Inflammatory macrophage (primary cell): ENCODE measurements at regions not wholly inside any gene's neighbourhood (a gene's known extent, or its start where the extent isn't known, plus 50 kb on each side); places are given as distances from the start of the nearest gene placed in this dataset.

ENCODE experiments used
- DNase-seq, 2 donors: peaks; one replicate each; pipeline ENCODE4 v3.0.0-alpha.2; 2020 to 2022

GRCh38 chr12:87150969-87151662 lies 878.1 kb downstream of the C12orf50 start:
- DNase-seq = no peak

DNA sequence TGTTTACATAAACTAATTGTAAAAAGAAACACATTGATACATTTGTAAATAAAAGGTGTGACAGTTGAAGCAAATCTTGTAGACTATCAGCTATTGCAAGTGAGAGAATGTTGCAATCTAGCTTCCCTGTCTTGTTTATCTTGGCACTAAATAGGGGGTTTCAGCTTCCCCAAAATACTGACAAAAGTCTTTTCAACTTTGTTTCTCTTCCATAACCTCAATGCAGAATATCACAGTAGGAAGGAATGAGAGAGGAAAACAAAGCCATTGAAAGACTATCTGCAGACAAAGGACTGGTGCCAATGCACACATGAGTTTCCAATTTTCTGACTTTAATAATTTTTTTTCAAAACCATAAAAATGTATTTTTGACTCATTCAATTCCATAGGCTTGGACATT lies 886.2 kb upstream of the MGAT4C start:
- no peak for DNase-seq

GRCh38 chr12:87141091-87141490 lies 884.9 kb upstream of the MGAT4C start:
- no peak for DNase-seq

DNA sequence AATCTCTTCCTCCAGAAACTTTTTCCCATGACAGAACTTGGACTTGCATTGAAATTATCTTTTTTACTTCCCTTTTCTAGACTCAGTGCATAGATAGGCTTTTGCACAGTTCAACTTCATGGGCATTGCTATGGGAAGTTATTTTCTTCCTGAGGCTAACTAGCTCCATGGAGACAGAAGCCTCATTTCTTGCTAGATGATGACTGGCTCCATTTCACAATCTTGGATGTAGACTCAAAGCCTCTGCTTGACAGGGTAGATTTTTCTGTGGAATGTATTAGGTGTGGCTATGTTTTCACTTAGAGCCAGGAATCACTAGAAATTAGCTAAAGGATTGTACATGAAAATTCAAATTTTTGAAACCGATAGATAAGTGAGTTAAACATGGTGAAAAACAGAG lies 884.1 kb upstream of the MGAT4C start:
- DNase-seq = no peak

DNA sequence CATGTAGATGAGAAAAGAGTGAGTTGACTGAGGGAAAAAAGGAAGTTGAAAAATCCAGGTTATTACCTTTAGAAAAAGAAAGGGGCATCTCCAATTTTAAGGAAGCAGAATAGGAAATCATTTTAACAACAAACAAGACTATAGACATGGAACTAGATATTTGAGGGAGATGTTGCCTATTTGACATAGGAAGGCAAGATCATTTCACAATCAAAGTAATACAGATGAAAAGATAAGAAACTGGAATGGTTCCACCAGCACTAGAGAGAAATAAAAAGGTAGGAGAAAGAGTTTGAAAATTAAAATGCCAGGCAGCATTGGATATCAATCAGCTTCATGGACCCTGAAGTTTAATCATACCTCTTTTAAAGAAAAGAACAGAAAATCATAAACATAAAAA lies 881.0 kb upstream of the MGAT4C start:
- no peak for DNase-seq

GRCh38 chr12:87136330-87136976 lies 880.3 kb upstream of the MGAT4C start:
- DNase-seq = no peak

GRCh38 chr12:87127272-87127671 lies 871.1 kb upstream of the MGAT4C start:
- no peak for DNase-seq

DNA sequence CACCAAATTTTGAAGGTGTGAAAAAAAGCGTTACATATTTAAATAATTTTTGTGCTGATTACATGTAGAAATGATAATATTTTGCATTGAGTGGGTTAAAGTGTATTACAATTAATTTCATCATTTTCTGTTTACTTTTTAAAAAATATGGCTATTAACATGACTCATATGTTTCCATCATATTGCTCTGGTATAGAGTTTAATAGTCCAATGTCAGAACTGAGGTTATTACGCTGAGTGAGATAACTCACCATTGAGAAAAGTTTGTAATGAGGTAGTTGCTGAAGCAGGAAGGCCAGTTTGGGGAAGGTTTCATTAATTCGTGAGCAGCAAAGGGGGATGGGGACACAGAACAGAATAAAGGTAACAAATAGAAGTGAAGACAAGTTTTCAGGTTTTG lies 865.7 kb upstream of the MGAT4C start:
- DNase-seq = no peak

- DNase-seq = no peak
Measured at GRCh38 chr12:87120440-87120839, 864.2 kb upstream of the MGAT4C start.

DNA sequence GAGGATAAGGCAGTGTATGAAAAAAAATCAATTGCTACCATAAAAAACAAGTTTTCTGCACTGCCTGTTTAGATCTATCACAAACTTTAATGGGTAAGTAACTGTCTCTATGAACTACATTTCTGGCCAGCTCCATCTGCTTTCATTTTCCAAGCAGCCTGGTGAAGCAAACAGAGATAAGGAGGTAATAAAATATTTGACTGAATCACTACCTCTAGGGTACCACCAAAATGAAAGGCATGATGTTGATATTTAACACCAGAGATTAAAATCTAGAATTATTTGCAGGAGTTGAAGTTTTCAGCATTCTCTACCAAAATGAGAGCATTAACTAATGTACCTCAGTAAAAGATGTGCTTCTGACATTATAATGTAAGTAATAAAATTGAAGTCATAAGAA lies 863.5 kb upstream of the MGAT4C start:
- DNase-seq = no peak

- DNase-seq = no peak
Measured at GRCh38 chr12:87117526-87117925, 861.3 kb upstream of the MGAT4C start.

DNA sequence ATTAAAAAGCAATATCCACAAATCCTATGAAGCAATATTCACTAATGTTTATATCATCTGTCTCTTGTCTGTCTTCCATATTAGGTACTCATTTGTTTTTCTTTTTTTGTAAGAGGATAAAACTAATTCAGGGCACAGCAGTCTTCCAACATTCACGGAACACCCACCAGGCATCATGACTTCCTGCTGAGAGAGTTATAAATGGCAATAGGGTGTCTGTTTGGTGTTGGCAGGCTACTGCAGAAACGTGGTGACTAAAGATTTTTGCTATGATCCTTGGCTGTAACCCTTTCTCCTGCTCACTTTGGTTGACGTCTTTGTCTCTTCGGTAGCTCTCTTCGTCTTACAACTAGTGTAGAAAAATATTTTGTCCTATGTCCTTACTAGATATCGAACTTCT lies 860.6 kb upstream of the MGAT4C start:
- no peak for DNase-seq

GRCh38 chr12:87112571-87113345 lies 856.6 kb upstream of the MGAT4C start:
- no peak for DNase-seq

DNA sequence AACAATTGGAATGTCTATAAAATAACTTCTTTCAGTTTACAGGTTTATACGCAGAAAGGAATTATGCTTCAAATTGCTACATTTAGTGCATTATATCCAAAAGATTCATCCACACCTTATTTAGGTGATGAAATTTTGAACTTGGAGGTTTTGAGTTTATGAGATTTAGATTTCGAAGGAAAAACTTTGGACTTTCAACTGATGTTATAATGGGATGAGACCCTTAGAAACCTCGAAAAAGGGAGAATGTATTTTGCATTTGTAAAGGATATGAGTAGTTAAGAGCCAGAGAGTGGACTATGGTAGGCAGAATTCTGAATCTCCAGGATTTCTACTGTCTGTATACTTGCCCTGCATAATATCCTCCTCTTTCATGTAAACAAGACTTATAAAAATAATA lies 851.6 kb upstream of the MGAT4C start:
- DNase-seq = no peak

GRCh38 chr12:87107270-87107669 lies 851.1 kb upstream of the MGAT4C start:
- DNase-seq = no peak

GRCh38 chr12:87096082-87096585 lies 839.9 kb upstream of the MGAT4C start:
- DNase-seq = no peak

DNA sequence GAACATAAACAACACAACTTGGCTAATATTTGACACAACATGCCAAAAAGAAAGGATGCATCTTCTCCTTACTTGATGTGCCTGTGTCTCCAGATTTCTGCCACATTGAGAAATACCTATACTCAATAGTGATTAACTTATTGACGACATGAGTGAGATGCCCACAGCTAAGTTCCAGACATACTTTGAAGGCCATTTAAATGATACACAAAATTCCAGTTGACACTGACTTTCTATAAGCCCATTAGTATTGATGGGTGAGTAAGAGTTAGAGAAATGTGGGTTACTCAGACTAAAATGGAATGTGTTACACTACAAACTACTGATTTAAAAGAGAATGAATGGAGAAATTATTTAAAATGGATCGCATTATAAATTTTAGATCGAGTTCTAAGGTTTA lies 838.2 kb upstream of the MGAT4C start:
- DNase-seq = no peak

GRCh38 chr12:87092421-87092820 lies 836.2 kb upstream of the MGAT4C start:
- DNase-seq = no peak

DNA sequence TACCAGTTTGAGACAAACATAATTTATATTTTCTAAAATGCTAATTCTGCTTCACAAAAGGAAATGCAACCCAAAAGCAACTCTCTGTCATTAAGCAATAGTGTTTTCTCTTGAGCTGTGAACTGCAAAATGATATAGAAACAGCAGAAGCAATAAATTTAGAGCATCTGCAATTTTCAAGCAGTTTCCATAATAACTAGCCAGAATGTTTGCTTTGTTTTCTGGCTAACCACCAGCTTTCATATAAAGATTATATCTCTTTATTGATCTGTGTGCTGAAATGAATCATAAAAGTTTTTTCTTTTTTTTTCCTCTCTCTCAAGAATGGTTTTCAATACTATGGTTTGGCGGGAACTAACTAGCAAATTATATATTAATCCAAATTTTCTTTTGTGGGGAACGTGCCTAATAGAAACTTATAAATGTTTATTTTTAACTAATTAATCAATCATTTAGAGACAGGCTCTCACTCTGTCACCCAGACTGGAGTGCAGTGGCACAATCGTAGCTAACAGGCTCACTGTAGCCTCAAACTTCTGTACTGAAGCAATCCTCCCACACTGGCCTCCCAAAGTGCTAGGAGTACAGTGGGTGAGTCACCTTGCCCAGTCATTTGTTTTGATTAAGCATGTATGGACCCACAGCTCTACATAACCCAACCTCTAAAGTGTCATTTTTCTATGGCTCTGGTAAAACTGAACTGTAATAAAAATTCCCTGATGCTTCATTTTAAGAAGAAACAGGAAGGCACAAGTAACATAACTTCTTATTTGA lies 830.1 kb upstream of the MGAT4C start:
- no peak for DNase-seq

- no peak for DNase-seq
Measured at GRCh38 chr12:87085286-87085685, 829.1 kb upstream of the MGAT4C start.

DNA sequence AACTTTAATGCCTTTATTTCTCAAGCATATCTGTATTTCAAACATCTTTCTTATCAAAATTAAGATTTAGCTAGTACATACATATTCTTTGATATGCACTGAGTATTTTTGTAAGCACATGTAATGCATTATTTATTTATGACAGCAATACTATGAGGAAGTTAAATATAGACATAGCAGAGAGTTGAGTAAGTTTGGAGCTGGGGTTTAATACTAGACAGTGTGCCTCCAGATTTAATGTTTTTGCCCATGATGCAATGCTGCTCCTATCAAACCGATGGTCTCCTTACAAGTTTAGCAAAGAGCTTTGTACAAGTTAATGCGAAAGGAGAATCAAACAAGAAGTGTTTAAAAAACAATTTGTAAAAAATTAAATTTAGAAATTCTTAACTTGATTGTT lies 826.6 kb upstream of the MGAT4C start:
- no peak for DNase-seq

GRCh38 chr12:87074781-87075180 lies 818.6 kb upstream of the MGAT4C start:
- no peak for DNase-seq

DNA sequence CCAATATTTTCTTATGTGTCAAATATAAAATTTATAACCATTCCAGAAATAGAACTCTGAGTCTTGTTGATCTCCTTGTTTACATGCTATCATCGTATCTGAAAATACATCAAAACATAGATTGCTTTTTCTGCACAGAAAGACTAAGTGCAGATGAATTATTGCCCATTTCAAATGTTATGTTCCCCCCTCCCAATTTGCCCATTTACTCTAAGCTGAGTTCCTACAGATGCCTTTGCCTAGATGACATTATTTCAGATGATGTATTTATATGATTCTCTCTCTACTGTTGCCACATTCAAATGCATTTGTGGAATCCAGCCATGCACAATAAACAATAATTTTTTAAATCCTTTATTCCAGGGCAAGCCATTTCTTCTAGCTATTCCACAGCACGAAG lies 810.1 kb upstream of the MGAT4C start:
- DNase-seq = no peak
